ENCODE measurements at regions not wholly inside any gene's neighbourhood (a gene's known extent, or its start where the extent isn't known, plus 50 kb on each side); places are given as distances from the start of the nearest gene placed in this dataset.

GRCh38 chr13:44170731-44171130 lies 202.9 kb upstream of the SERP2 start:
- Histone ChIP-seq H3K9ac (ENCODE audit: insufficient read depth, low read length, poor library complexity, severe bottlenecking) (no peak overlapping the region), H2AFZ (ENCODE audit: insufficient read depth, low read depth, low read length, poor library complexity, severe bottlenecking) (no peak overlapping the region), H4K20me1 (ENCODE audit: insufficient read depth, low read length) (no peaks in the 10 kb centered on the region), H3K27me3 (ENCODE audit: control insufficient read depth in 2 of 2, insufficient read depth in 2 of 2, low read length in 2 of 2) (no peaks in the 10 kb centered on the region), H3K4me2 (replicated peaks; ENCODE audit: extremely low read depth, low read length, poor library complexity, severe bottlenecking) (no peak overlapping the region), H3K9me3 (replicated peaks in 1 of 2; ENCODE audit: control insufficient read depth in 1 of 2, insufficient read depth in 1 of 2, low read length in 2 of 2) (no peaks in the 10 kb centered on the region), H3K4me3 (replicated peaks in 1 of 3; ENCODE audit: low read depth in 2 of 3, low read length in 3 of 3) (no peak overlapping the region), H3K79me2 (ENCODE audit: insufficient read depth, low read length) (no peaks in the 10 kb centered on the region), H3K4me1 (ENCODE audit: control insufficient read depth in 1 of 2, insufficient read depth in 2 of 2, low read length in 2 of 2) (no peaks in the 10 kb centered on the region), H3K36me3 (replicated peaks in 1 of 2; ENCODE audit: control insufficient read depth in 1 of 2, insufficient read depth in 2 of 2, low read length in 2 of 2) (no peaks in the 10 kb centered on the region), H3K27ac (ENCODE audit: low read depth in 1 of 2, low read length in 2 of 2) (no peak overlapping the region)
- 100% methylated on average over 1 of the region's 1 CpG for WGBS (ENCODE audit: insufficient coverage)
- DNase-seq = no peak
- intact Hi-C loops (cut with micrococcal nuclease) = no loop called here
- Mint-ChIP-seq H3K9me3 (peaks cover 0 to 2% (median 0%) of the 10 kb centered on the region in 7 donors), H3K4me3 (no peak overlapping the region), H3K27me3 (ENCODE audit: low read depth in 3 of 3) (peaks cover 0 to 2% (median 2%) of the 10 kb centered on the region in 3 donors), H3K27ac (no peak overlapping the region), H3K4me1 (no peaks in the 10 kb centered on the region), H3K36me3 (no peaks in the 10 kb centered on the region)
- no peak for TF ChIP-seq CTCF (IDR thresholded peaks at IDR 0.05)

GRCh38 chr13:44171156-44171555 lies 202.5 kb upstream of the SERP2 start:
- Mint-ChIP-seq H3K27me3 (ENCODE audit: low read depth in 3 of 3) (peaks cover 1 to 4% (median 2%) of the 10 kb centered on the region in 3 donors), H3K27ac (no peak overlapping the region), H3K36me3 (no peaks in the 10 kb centered on the region), H3K4me3 (no peak overlapping the region), H3K9me3 (peaks cover 0 to 2% (median 0%) of the 10 kb centered on the region in 7 donors), H3K4me1 (no peaks in the 10 kb centered on the region)
- Histone ChIP-seq H3K4me3 (replicated peaks in 1 of 3; ENCODE audit: low read depth in 2 of 3, low read length in 3 of 3) (no peak overlapping the region), H3K79me2 (ENCODE audit: insufficient read depth, low read length) (no peaks in the 10 kb centered on the region), H3K4me1 (ENCODE audit: control insufficient read depth in 1 of 2, insufficient read depth in 2 of 2, low read length in 2 of 2) (no peaks in the 10 kb centered on the region), H3K27ac (ENCODE audit: low read depth in 1 of 2, low read length in 2 of 2) (no peak overlapping the region), H2AFZ (ENCODE audit: insufficient read depth, low read depth, low read length, poor library complexity, severe bottlenecking) (no peak overlapping the region), H3K36me3 (replicated peaks in 1 of 2; ENCODE audit: control insufficient read depth in 1 of 2, insufficient read depth in 2 of 2, low read length in 2 of 2) (no peaks in the 10 kb centered on the region), H3K9ac (ENCODE audit: insufficient read depth, low read length, poor library complexity, severe bottlenecking) (no peak overlapping the region), H3K9me3 (replicated peaks in 1 of 2; ENCODE audit: control insufficient read depth in 1 of 2, insufficient read depth in 1 of 2, low read length in 2 of 2) (no peaks in the 10 kb centered on the region), H3K4me2 (replicated peaks; ENCODE audit: extremely low read depth, low read length, poor library complexity, severe bottlenecking) (no peak overlapping the region), H4K20me1 (ENCODE audit: insufficient read depth, low read length) (no peaks in the 10 kb centered on the region), H3K27me3 (ENCODE audit: control insufficient read depth in 2 of 2, insufficient read depth in 2 of 2, low read length in 2 of 2) (no peaks in the 10 kb centered on the region)
- WGBS (ENCODE audit: insufficient coverage) = 80% methylated on average over 1 of the region's 1 CpG
- TF ChIP-seq CTCF (IDR thresholded peaks at IDR 0.05) = no peak
- intact Hi-C loops (cut with micrococcal nuclease) = no loop called here
- no peak for DNase-seq
